Ascending aorta (tissue), 2 donors: ENCODE measurements at regions not wholly inside any gene's neighbourhood (a gene's known extent, or its start where the extent isn't known, plus 50 kb on each side); places are given as distances from the start of the nearest gene placed in this dataset.
"Not testable (repeated sequence)": the region's sequence is repeated elsewhere in the genome, so short reads cannot be mapped to it uniquely, and the experiment has no call there.

Source experiments
- DNase-seq, 2 donors: peaks; one replicate each; pipeline ENCODE4 v3.0.0-alpha.2; 2019; ENCODE audit warnings: low spot score in 2 of 2
- H3K27ac ChIP-seq, 2 donors: fragments of 200-600 bp; sonication (generic); one replicate each; pipeline ENCODE4 v1.5.1; 2016 to 2017; ENCODE audit warnings: mild to moderate bottlenecking in 1 of 2
- H3K27me3 ChIP-seq: fragments of 200-600 bp; sonication (generic); one replicate; pipeline ENCODE4 v1.5.1; 2017
- H3K36me3 ChIP-seq, 2 donors: fragments of 200-600 bp; sonication (generic); one replicate each; pipeline ENCODE4 v1.5.1; 2016
- H3K4me1 ChIP-seq, 2 donors: fragments of 200-600 bp; sonication (generic); one replicate each; pipeline ENCODE4 v1.5.1; 2016 to 2017; ENCODE audit warnings: mild to moderate bottlenecking in 1 of 2
- H3K4me3 ChIP-seq, 2 donors: fragments of 200-600 bp; sonication (generic); one replicate each; pipeline ENCODE4 v1.5.1; 2016 to 2017; ENCODE audit warnings: mild to moderate bottlenecking in 1 of 2
- H3K9me3 ChIP-seq, 2 donors: fragments of 200-600 bp; sonication (generic); one replicate each; pipeline ENCODE4 v1.5.1; 2016
- CTCF ChIP-seq, 3 experiments: fragments of 200-600 bp in 2 of 3; fragments of 450-650 bp in 1 of 3; sonication (generic) in 2 of 3; IDR thresholded peaks; one replicate each; pipeline ENCODE4 v1.5.1; 2016 to 2019; ENCODE audit warnings: antibody characterized with exemption in 3 of 3, mild to moderate bottlenecking in 1 of 3, moderate library complexity in 1 of 3
- intact Hi-C: fragments of 100-400 bp; cut with DNase I; formaldehyde crosslinking; loops from one replicate; pipeline ENCODE4 v1.15.1; 2023

- TF ChIP-seq CTCF (IDR thresholded peaks at IDR 0.05): no peak
- no peak for DNase-seq
- Histone ChIP-seq H3K9me3 (no peaks in the 10 kb centered on the region), H3K27ac (no peak overlapping the region), H3K4me1 (no peaks in the 10 kb centered on the region), H3K27me3 (no peaks in the 10 kb centered on the region), H3K36me3 (no peaks in the 10 kb centered on the region), H3K4me3 (no peak overlapping the region)
- intact Hi-C loops: no loop called here
Observed at GRCh38 chr9:26132746-26133312, 454.6 kb upstream of the TUSC1 start.

GRCh38 chr9:26131886-26132285 is 453.6 kb upstream of the TUSC1 start:
- Histone ChIP-seq H3K9me3 (no peaks in the 10 kb centered on the region), H3K4me3 (no peak overlapping the region), H3K27me3 (no peaks in the 10 kb centered on the region), H3K36me3 (no peaks in the 10 kb centered on the region), H3K4me1 (no peaks in the 10 kb centered on the region), H3K27ac (no peak overlapping the region)
- DNase-seq: no peak
- intact Hi-C loops: no loop called here
- TF ChIP-seq CTCF (IDR thresholded peaks at IDR 0.05): no peak

DNA sequence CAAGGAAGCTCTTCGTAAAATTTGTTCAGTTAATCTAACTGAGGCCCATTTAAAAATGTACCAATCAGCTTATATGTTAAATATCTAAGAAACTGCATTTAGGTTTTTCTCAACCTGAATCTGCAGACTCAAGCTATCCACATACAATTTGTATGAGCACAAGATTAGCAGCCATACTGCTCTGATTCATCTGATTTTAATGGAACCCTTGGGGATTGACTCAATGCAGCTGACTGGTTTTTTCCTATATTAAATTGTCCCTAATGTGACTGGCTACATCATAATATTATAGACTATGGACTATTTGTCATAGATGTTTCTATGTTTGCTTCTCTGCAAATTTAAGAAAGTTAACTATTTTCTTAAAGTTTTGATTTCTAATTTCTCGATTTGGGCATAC is 451.0 kb upstream of the TUSC1 start:
- no peaks in the 10 kb centered on the region for H3K9me3 ChIP-seq
- no peak for TF ChIP-seq CTCF (IDR thresholded peaks at IDR 0.05)
- no peaks in the 10 kb centered on the region for H3K36me3 ChIP-seq
- no peaks in the 10 kb centered on the region for H3K27me3 ChIP-seq
- no peak overlapping the region for H3K27ac ChIP-seq
- intact Hi-C loops: no loop called here
- no peaks in the 10 kb centered on the region for H3K4me1 ChIP-seq
- DNase-seq: no peak
- no peak overlapping the region for H3K4me3 ChIP-seq

- Histone ChIP-seq H3K27ac (no peak overlapping the region), H3K4me1 (no peaks in the 10 kb centered on the region), H3K4me3 (no peak overlapping the region), H3K9me3 (no peaks in the 10 kb centered on the region), H3K36me3 (no peaks in the 10 kb centered on the region), H3K27me3 (no peaks in the 10 kb centered on the region)
- TF ChIP-seq CTCF (IDR thresholded peaks at IDR 0.05): no peak
- DNase-seq: no peak
- intact Hi-C loops: no loop called here
Observed at GRCh38 chr9:26125693-26126092, 447.4 kb upstream of the TUSC1 start.

DNA sequence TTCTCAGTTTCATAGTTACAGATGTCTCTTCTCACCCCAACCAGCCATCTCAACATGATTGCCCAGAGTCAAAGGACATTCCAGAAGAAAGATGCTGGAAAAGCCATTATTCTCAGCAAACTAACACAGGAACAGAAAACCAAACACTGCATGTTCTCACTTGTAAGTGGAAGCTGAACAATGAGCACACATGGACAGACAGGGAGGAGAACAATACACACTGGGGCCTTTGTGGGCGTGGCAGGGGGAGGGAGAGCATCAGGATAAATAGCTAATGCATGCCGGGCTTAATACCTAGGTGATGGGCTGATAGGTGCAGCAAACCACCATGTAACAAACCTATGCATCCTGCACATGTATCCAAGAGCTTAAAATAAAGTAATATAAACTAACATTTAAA is 437.8 kb upstream of the TUSC1 start:
- H3K9me3 ChIP-seq, H3K27me3 ChIP-seq, H3K36me3 ChIP-seq, intact Hi-C loops, H3K4me1 ChIP-seq, H3K27ac ChIP-seq, DNase-seq, H3K4me3 ChIP-seq: not testable (repeated sequence)

GRCh38 chr9:26112724-26113123 is 434.5 kb upstream of the TUSC1 start:
- H3K27me3 ChIP-seq: no peaks in the 10 kb centered on the region
- TF ChIP-seq CTCF (IDR thresholded peaks at IDR 0.05): no peak
- intact Hi-C loops: no loop called here
- no peak overlapping the region for H3K27ac ChIP-seq
- DNase-seq: no peak
- H3K4me1 ChIP-seq: no peaks in the 10 kb centered on the region
- H3K4me3 ChIP-seq: no peak overlapping the region
- no peaks in the 10 kb centered on the region for H3K36me3 ChIP-seq
- no peaks in the 10 kb centered on the region for H3K9me3 ChIP-seq
